BJ (cell line): ENCODE measurements at regions not wholly inside any gene's neighbourhood (a gene's known extent, or its start where the extent isn't known, plus 50 kb on each side); places are given as distances from the start of the nearest gene placed in this dataset.

ENCODE experiments used
- CTCF ChIA-PET: fragments of 350-600 bp; formaldehyde crosslinking; extraction: SDS; loops from one replicate; lab custom pipeline; 2021; ENCODE audit warnings: antibody characterized with exemption, inconsistent platforms; lab: Yijun Ruan, JAX
- POLR2A ChIA-PET: fragments of 300-600 bp; sonication (Branson Sonifier 250); formaldehyde crosslinking; extraction: SDS; loops from one replicate; lab custom pipeline; 2021; ENCODE audit warnings: antibody characterized with exemption; lab: Charles Lee
- DNase-seq: peaks from one replicate; pipeline ENCODE4 v3.0.0-alpha.2; 2011; ENCODE audit warnings: low read depth
- H3K27me3 ChIP-seq: 2 replicates; pipeline ENCODE4 v1.6.0; 2011; ENCODE audit warnings: low read length; ENCODE audit not compliant: control insufficient read depth, insufficient read depth
- H3K36me3 ChIP-seq: 2 replicates; pipeline ENCODE4 v1.5.1; 2011; ENCODE audit warnings: low read length; ENCODE audit not compliant: control insufficient read depth, insufficient read depth
- H3K4me3 ChIP-seq: 2 replicates; pipeline ENCODE4 v1.5.1; 2011; ENCODE audit warnings: low read depth, mild to moderate bottlenecking, control low read depth, low read length
- TF ChIP-seq, protein P1 (sequence below): IDR thresholded peaks from 2 replicates; pipeline ENCODE4 v1.5.1; 2011; ENCODE audit warnings: low read depth, mild to moderate bottlenecking, control low read depth, inconsistent platforms, low read length, moderate library complexity; ENCODE audit not compliant: insufficient read depth

DNA sequence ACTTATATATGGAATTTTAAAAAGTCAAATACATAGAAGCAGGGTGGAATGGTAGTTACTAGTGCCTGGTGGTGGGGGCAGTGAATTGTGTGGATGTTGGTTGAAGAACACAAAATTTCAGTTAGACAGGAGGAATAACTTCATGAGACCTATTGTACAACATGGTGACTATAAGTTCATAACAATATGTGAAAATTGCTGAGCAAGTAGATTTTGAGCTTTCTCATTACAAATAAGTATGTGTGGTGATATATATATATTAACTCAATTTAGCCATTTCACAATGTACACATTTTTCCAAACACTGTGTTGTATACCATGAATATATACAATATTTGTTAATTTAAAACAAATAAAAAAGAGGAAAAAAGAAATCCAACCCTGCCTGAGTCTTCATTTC, 641.1 kb downstream of the DIAPH3 start:
- TF ChIP-seq, protein P1, sequence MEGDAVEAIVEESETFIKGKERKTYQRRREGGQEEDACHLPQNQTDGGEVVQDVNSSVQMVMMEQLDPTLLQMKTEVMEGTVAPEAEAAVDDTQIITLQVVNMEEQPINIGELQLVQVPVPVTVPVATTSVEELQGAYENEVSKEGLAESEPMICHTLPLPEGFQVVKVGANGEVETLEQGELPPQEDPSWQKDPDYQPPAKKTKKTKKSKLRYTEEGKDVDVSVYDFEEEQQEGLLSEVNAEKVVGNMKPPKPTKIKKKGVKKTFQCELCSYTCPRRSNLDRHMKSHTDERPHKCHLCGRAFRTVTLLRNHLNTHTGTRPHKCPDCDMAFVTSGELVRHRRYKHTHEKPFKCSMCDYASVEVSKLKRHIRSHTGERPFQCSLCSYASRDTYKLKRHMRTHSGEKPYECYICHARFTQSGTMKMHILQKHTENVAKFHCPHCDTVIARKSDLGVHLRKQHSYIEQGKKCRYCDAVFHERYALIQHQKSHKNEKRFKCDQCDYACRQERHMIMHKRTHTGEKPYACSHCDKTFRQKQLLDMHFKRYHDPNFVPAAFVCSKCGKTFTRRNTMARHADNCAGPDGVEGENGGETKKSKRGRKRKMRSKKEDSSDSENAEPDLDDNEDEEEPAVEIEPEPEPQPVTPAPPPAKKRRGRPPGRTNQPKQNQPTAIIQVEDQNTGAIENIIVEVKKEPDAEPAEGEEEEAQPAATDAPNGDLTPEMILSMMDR: no peak
- H3K36me3 ChIP-seq: no peaks in the 10 kb centered on the region
- H3K27me3 ChIP-seq: no peaks in the 10 kb centered on the region
- ChIA-PET POLR2A (no interaction called here), CTCF (no interaction called here)
- no peak for DNase-seq
- H3K4me3 ChIP-seq: no peak overlapping the region

DNA sequence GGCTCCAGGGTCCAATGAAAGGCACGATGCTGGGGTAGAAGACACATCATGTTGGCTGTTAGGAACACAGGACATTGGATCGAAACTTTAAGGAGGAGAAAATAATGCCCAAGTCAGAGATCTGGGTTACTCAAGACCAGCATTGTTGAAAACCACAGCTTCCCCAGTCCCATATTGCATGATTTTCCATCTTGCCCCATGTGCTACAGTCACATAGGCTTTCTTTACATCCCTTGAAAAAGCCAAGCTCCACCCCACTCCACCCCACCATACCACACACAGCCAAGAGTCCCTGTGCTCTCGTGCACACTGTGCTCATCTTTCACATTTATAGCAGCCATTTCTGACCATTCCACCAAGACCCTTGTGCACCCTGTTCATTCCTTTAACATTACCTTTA, 636.2 kb downstream of the DIAPH3 start:
- H3K36me3 ChIP-seq: no peaks in the 10 kb centered on the region
- no peak overlapping the region for H3K4me3 ChIP-seq
- no peaks in the 10 kb centered on the region for H3K27me3 ChIP-seq
- DNase-seq: no peak
- ChIA-PET CTCF (interaction anchor here (1.6 kb wide), 1 partner anchor 17 kb away, joined by 4 read pairs; no protein-coding TSS in a partner anchor), POLR2A (no interaction called here)
- TF ChIP-seq, protein P1: no peak

DNA sequence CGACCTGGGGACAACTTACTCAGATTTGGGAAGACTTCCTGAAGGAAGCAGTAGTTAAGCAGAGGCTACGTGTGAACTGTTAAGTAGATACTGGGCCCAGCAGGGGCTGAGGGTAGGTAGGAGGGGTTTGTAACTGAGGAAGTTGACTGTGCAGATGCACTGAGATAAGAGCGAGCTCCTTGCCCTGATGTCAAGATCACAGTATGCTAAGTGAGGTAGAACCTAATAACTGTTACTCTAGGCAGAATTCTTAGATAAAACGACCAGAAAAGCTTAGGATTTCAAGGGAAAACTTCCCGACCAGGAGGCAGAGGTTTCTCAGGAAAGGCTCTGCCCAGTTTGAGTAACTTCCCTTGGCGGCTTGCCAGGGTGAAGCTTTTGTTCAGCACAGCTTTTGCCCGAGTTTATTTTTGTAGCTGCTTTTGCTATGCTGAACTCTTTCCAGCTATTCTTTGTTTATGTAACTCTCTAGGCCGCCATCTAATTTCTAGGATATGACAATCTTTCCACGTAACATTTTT, 632.1 kb downstream of the DIAPH3 start:
- ChIA-PET POLR2A (no interaction called here), CTCF (interaction anchor here (0.7 kb wide), 1 partner anchor 10 kb away, joined by 3 read pairs; no protein-coding TSS in a partner anchor)
- TF ChIP-seq, protein P1: no peak
- no peak for DNase-seq
- H3K27me3 ChIP-seq: no peaks in the 10 kb centered on the region
- no peaks in the 10 kb centered on the region for H3K36me3 ChIP-seq
- H3K4me3 ChIP-seq: no peak overlapping the region

DNA sequence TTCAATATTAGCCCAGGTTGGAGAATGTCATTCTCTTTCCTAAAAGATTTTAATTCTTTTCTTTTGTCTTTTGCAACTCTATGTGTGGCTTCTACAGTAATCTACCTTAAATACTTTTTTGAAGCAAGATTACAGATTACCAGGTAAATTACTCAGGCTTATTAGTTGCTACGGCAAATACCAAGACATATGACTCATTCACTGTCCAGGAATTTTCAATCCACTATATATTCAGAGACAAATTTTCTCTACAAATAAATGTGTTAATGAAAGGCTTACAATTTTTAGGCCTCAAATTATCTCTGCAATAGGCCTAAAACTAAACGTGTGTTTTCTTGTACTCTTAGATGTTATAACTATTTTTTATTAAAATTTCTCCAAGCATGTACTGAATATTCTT, 631.3 kb downstream of the DIAPH3 start:
- TF ChIP-seq, protein P1: no peak
- Histone ChIP-seq H3K36me3 (no peaks in the 10 kb centered on the region), H3K27me3 (no peaks in the 10 kb centered on the region; the same call in 1 of the 2 replicates), H3K4me3 (no peak overlapping the region)
- ChIA-PET POLR2A (no interaction called here), CTCF (no interaction called here)
- no peak for DNase-seq

DNA sequence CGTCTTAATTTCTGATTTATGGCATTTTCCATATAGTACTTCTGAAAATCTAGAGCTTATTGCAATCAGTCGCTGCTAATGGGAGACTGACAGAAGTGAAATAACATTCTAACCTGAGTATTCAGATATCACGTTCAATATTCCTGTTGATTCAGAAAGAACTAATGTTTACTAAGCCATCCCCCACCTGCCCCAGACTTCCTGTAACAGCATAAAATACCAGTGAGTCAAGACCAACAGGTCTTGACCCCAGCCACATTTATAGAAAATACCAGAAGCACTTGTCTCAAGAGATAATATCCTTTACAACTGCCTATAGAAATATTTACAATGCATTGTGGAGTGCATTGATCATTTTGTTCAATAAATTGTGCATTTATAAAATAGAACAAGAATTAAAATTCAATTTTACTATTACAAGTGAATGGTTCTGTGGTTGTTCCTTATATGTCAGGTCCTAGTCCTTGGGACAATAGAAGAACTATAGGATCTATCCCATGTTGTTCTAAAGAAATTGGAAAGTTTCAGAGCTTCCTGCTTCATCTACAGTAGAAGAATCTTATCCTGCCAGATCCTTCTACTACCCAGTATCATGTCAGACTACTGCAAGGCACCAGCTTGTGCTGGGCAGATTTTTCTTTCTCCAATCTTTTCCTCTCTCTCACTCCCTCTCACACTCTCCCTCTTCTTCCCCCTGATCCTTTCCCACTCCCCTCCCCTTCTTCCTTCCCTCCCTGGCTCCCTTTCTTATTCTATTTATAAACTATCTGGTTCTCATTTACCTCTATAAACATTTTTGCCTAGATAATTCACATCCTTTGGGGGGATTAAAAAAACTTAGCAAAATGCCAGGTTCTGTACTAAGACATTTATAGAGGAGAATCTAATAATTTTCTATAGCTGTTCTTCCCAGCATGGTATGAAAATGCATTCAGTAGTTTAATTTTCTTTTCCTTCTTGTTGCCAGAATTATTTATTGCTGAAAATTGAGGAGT, 629.9 kb downstream of the DIAPH3 start:
- TF ChIP-seq, protein P1: no peak
- no peak overlapping the region for H3K4me3 ChIP-seq
- no peak for DNase-seq
- POLR2A ChIA-PET: no interaction called here
- no peaks in the 10 kb centered on the region; the same call in 1 of the 2 replicates for H3K27me3 ChIP-seq
- H3K36me3 ChIP-seq: no peaks in the 10 kb centered on the region
- CTCF ChIA-PET: interaction anchor here (1.3 kb wide), 1 partner anchor 9 kb away, joined by 3 read pairs; no protein-coding TSS in a partner anchor
